ENCODE measurements at regions not wholly inside any gene's neighbourhood (a gene's known extent, or its start where the extent isn't known, plus 50 kb on each side); places are given as distances from the start of the nearest gene placed in this dataset.

- TF ChIP-seq CTCF (IDR thresholded peaks at IDR 0.05) = no peak
Observed at GRCh38 chr19:28118235-28118634, 1094.7 kb downstream of the UQCRFS1 start.

GRCh38 chr19:28117143-28117542 lies 1095.8 kb downstream of the UQCRFS1 start:
- TF ChIP-seq CTCF (IDR thresholded peaks at IDR 0.05) = no peak

GRCh38 chr19:28103921-28104320 lies 1109.0 kb downstream of the UQCRFS1 start:
- no peak for TF ChIP-seq CTCF (IDR thresholded peaks at IDR 0.05)

GRCh38 chr19:28076628-28077027 lies 1136.3 kb downstream of the UQCRFS1 start:
- TF ChIP-seq CTCF (IDR thresholded peaks at IDR 0.05) = no peak

GRCh38 chr19:28075229-28075628 lies 1137.7 kb downstream of the UQCRFS1 start:
- TF ChIP-seq CTCF (IDR thresholded peaks at IDR 0.05) = no peak

- TF ChIP-seq CTCF (IDR thresholded peaks at IDR 0.05) = no peak
Observed at GRCh38 chr19:28074773-28075172, 1138.2 kb downstream of the UQCRFS1 start.

- no peak for TF ChIP-seq CTCF (IDR thresholded peaks at IDR 0.05)
Observed at GRCh38 chr19:28067882-28068281, 1145.1 kb downstream of the UQCRFS1 start.

GRCh38 chr19:28066988-28067387 lies 1146.0 kb downstream of the UQCRFS1 start:
- TF ChIP-seq CTCF (IDR thresholded peaks at IDR 0.05) = no peak

Measured in LNCAP (cell line).